ENCODE measurements at regions not wholly inside any gene's neighbourhood (a gene's known extent, or its start where the extent isn't known, plus 50 kb on each side); places are given as distances from the start of the nearest gene placed in this dataset.

DNA sequence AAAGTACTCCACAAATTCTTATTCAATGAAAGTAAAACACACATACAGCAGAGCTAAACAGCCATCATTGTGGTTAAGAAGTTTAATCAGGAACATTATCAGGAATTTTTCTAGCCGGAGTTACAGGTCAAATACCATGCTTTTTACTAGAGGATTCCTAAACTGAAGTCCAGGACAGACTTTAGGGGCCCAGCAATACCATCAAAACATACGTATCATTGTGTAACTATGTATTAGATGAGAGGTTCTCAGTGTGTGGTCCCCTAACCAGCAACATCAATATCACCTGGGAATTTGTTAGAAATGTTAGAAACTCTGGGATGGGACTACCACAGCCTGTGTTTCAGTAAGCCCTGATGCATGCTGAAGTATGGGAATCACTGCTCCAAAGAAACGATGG lies 404.2 kb upstream of the IL12A start:
- no peak for TF ChIP-seq EZH2 (IDR thresholded peaks at IDR 0.05; ENCODE audit: low read length, missing control alignments)
- TF ChIP-seq, protein P1, sequence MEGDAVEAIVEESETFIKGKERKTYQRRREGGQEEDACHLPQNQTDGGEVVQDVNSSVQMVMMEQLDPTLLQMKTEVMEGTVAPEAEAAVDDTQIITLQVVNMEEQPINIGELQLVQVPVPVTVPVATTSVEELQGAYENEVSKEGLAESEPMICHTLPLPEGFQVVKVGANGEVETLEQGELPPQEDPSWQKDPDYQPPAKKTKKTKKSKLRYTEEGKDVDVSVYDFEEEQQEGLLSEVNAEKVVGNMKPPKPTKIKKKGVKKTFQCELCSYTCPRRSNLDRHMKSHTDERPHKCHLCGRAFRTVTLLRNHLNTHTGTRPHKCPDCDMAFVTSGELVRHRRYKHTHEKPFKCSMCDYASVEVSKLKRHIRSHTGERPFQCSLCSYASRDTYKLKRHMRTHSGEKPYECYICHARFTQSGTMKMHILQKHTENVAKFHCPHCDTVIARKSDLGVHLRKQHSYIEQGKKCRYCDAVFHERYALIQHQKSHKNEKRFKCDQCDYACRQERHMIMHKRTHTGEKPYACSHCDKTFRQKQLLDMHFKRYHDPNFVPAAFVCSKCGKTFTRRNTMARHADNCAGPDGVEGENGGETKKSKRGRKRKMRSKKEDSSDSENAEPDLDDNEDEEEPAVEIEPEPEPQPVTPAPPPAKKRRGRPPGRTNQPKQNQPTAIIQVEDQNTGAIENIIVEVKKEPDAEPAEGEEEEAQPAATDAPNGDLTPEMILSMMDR (conservative IDR thresholded peaks at IDR 0.05 in 1 of 2, IDR thresholded peaks at IDR 0.05 in 1 of 2; ENCODE audit: low read depth in 1 of 2, low read length in 2 of 2): no peak
